OCI-LY3 (cell line): ENCODE measurements at regions not wholly inside any gene's neighbourhood (a gene's known extent, or its start where the extent isn't known, plus 50 kb on each side); places are given as distances from the start of the nearest gene placed in this dataset.

Experiments
- H2AFZ ChIP-seq: fragments of 200-600, 300-600 bp; shearing (Covaris generic); 2 replicates; pipeline ENCODE4 v1.6.0; 2014; ENCODE audit warnings: antibody characterized with exemption, low read depth, low read length
- H3K27ac ChIP-seq: fragments of 200-600, 300-600 bp; sonication (generic); 2 replicates; pipeline ENCODE4 v1.5.1; 2014; ENCODE audit warnings: mild to moderate bottlenecking, low read length, moderate library complexity, mixed read lengths
- H3K27me3 ChIP-seq: fragments of 200-600, 300-600 bp; sonication (generic); 2 replicates; pipeline ENCODE4 v1.6.1; 2014; ENCODE audit warnings: low read depth, low read length, mixed read lengths
- H3K36me3 ChIP-seq: fragments of 200-600, 300-600 bp; sonication (generic); replicated peaks from 2 replicates; pipeline ENCODE3; 2014; ENCODE audit warnings: low read depth, low read length, mixed read lengths
- H3K4me1 ChIP-seq: fragments of 300-600, 200-600 bp; sonication (generic); 2 replicates; pipeline ENCODE4 v1.6.1; 2014; ENCODE audit warnings: low read length, mixed read lengths
- H3K4me2 ChIP-seq: fragments of 200-600, 300-600 bp; sonication (generic); 2 replicates; pipeline ENCODE4 v1.6.1; 2014; ENCODE audit warnings: low read length, mixed read lengths
- H3K4me3 ChIP-seq: fragments of 300-600, 200-600 bp; sonication (generic); 2 replicates; pipeline ENCODE4 v1.5.1; 2014; ENCODE audit warnings: antibody characterized with exemption, mild to moderate bottlenecking, low read length, moderate library complexity
- H3K79me2 ChIP-seq: fragments of 300-600, 200-600 bp; shearing (Covaris generic); 2 replicates; pipeline ENCODE4 v1.6.1; 2014; ENCODE audit warnings: mild to moderate bottlenecking, low read length, mixed read lengths
- H3K9ac ChIP-seq: fragments of 300-600, 200-600 bp; shearing (Covaris generic); 2 replicates; pipeline ENCODE4 v1.6.0; 2014; ENCODE audit warnings: mild to moderate bottlenecking, low read length, moderate library complexity
- H3K9me3 ChIP-seq: fragments of 200-600, 300-600 bp; shearing (Covaris generic); 2 replicates; pipeline ENCODE4 v1.6.1; 2014; ENCODE audit warnings: low read length, mixed read lengths; ENCODE audit not compliant: insufficient read depth
- H4K20me1 ChIP-seq: fragments of 200-600, 300-600 bp; sonication (generic); 2 replicates; pipeline ENCODE4 v1.6.1; 2016; ENCODE audit warnings: low read length, mixed read lengths; ENCODE audit not compliant: insufficient read depth
- CTCF ChIP-seq: fragments of 200-600, 300-600 bp; sonication (generic); IDR thresholded peaks from 2 replicates; pipeline ENCODE4 v1.5.1; 2014; ENCODE audit warnings: antibody characterized with exemption, low read length, low read depth
- EZH2phosphoT487 ChIP-seq: fragments of 200-600 bp; shearing (Covaris generic); IDR thresholded peaks from 2 replicates; pipeline ENCODE4 v1.6.1; 2018; ENCODE audit warnings: antibody characterized with exemption, mixed run types, low read depth

GRCh38 chr2:9055471-9055870, 52.0 kb upstream of the MBOAT2 start:
- H3K27ac ChIP-seq: no peak overlapping the region
- H3K4me3 ChIP-seq: no peak overlapping the region
- no peaks in the 10 kb centered on the region for H3K9me3 ChIP-seq
- no peaks in the 10 kb centered on the region for H3K79me2 ChIP-seq
- H3K4me1 ChIP-seq: peaks cover 14% of the 10 kb centered on the region
- H2AFZ ChIP-seq: no peak overlapping the region
- no peaks in the 10 kb centered on the region for H3K27me3 ChIP-seq
- no peak overlapping the region for H3K9ac ChIP-seq
- H3K4me2 ChIP-seq: no peak overlapping the region
- H4K20me1 ChIP-seq: no peaks in the 10 kb centered on the region
- no peak for TF ChIP-seq EZH2phosphoT487
- no peak for TF ChIP-seq CTCF
- no peaks in the 10 kb centered on the region for H3K36me3 ChIP-seq

GRCh38 chr2:9053534-9053931, 50.0 kb upstream of the MBOAT2 start:
- H3K79me2 ChIP-seq: no peaks in the 10 kb centered on the region
- H3K9ac ChIP-seq: no peak overlapping the region
- no peaks in the 10 kb centered on the region for H3K27me3 ChIP-seq
- no peaks in the 10 kb centered on the region for H4K20me1 ChIP-seq
- H3K36me3 ChIP-seq: no peaks in the 10 kb centered on the region
- no peak overlapping the region for H3K4me3 ChIP-seq
- no peak overlapping the region for H3K4me2 ChIP-seq
- H2AFZ ChIP-seq: no peak overlapping the region
- H3K4me1 ChIP-seq: peaks cover 14% of the 10 kb centered on the region
- H3K9me3 ChIP-seq: no peaks in the 10 kb centered on the region
- H3K27ac ChIP-seq: no peak overlapping the region
- no peak for TF ChIP-seq EZH2phosphoT487
